ENCODE measurements at regions not wholly inside any gene's neighbourhood (a gene's known extent, or its start where the extent isn't known, plus 50 kb on each side); places are given as distances from the start of the nearest gene placed in this dataset.

DNA sequence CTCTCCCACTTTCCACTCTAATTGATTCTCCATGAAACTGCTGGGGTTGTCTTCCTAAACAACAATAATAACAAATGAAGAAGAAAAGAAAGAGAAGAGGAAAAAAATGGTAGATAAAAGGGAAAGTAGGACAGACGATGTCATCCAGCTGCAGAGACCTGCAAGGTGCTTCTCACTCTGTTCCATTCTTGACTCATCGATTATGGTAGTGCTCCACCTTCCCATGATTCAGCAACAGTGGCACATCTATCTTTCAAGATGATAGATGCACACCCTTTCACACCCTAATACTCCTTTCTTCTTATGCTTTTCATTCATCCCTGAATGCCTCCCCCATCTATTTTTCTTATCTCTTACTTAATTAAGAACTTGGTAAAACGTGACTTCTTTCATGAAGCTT lies 610.2 kb downstream of the NR4A2 start:
- Histone ChIP-seq H4K91ac (ENCODE audit: insufficient read length, low read depth, low read length) (no peak overlapping the region), H3K79me2 (ENCODE audit: insufficient read depth, low read length) (no peaks in the 10 kb centered on the region), H3K18ac (ENCODE audit: insufficient read length, low read depth, low read length) (no peak overlapping the region), H2BK15ac (ENCODE audit: low read depth, low read length) (no peak overlapping the region), H4K8ac (replicated peaks; ENCODE audit: insufficient read length, low read depth, low read length) (no peak overlapping the region), H2AFZ (ENCODE audit: low read length) (no peak overlapping the region), H3K27me3 (ENCODE audit: insufficient read depth, low read length) (no peaks in the 10 kb centered on the region), H3K79me1 (ENCODE audit: insufficient read depth, low read depth, low read length, poor library complexity, severe bottlenecking) (no peaks in the 10 kb centered on the region), H3K14ac (ENCODE audit: insufficient read depth, low read length) (no peak overlapping the region), H3K4ac (ENCODE audit: low read depth, low read length) (no peak overlapping the region), H3K9ac (ENCODE audit: extremely low read depth, insufficient read length, low read length) (no peak overlapping the region), H3K4me2 (ENCODE audit: insufficient read depth, insufficient read length, low read length) (no peak overlapping the region), H3K23me2 (ENCODE audit: insufficient read length, low read depth, low read length, poor library complexity, severe bottlenecking) (no peaks in the 10 kb centered on the region), H3T11ph (ENCODE audit: low read length) (no peak overlapping the region), H2BK5ac (ENCODE audit: insufficient read length, low read length) (no peak overlapping the region), H3K56ac (ENCODE audit: insufficient read length, low read depth, low read length) (no peak overlapping the region), H3K27ac (ENCODE audit: insufficient read length, low read depth, low read length) (no peak overlapping the region), H2BK120ac (ENCODE audit: low read depth, low read length, poor library complexity, severe bottlenecking) (no peak overlapping the region), H4K20me1 (ENCODE audit: control insufficient read depth, insufficient read depth, insufficient read length) (no peaks in the 10 kb centered on the region), H4K5ac (ENCODE audit: insufficient read length, low read depth, low read length) (no peak overlapping the region), H2BK12ac (ENCODE audit: insufficient read length, low read depth, low read length) (no peak overlapping the region), H2BK20ac (ENCODE audit: low read depth, low read length, poor library complexity, severe bottlenecking) (no peak overlapping the region), H3K4me1 (ENCODE audit: insufficient read depth, low read length) (peaks cover 2% of the 10 kb centered on the region; the same call in 1 of the 2 replicates), H3K9me3 (ENCODE audit: control insufficient read depth, low read depth, low read length) (no peaks in the 10 kb centered on the region), H3K23ac (ENCODE audit: insufficient read length, low read depth, low read length) (no peak overlapping the region), H2AK5ac (ENCODE audit: insufficient read length, low read length) (no peak overlapping the region)
- Mint-ChIP-seq H3K4me3 (no peak overlapping the region), H3K9me3 (no peaks in the 10 kb centered on the region), H3K27me3 (ENCODE audit: low read depth) (no peaks in the 10 kb centered on the region), H3K27ac (no peak overlapping the region), H3K4me1 (peaks cover 10% of the 10 kb centered on the region in 2 experiments), H3K36me3 (ENCODE audit: insufficient read depth in 1 of 3, low read depth in 3 of 3) (no peaks in the 10 kb centered on the region; a peak in 1 of 7 replicates)
- WGBS (ENCODE audit: extremely low coverage, insufficient read length, low lambda C conversion rate) = no CpG with 5 or more reads among the region's 3 CpGs
- TF ChIP-seq, protein P1, sequence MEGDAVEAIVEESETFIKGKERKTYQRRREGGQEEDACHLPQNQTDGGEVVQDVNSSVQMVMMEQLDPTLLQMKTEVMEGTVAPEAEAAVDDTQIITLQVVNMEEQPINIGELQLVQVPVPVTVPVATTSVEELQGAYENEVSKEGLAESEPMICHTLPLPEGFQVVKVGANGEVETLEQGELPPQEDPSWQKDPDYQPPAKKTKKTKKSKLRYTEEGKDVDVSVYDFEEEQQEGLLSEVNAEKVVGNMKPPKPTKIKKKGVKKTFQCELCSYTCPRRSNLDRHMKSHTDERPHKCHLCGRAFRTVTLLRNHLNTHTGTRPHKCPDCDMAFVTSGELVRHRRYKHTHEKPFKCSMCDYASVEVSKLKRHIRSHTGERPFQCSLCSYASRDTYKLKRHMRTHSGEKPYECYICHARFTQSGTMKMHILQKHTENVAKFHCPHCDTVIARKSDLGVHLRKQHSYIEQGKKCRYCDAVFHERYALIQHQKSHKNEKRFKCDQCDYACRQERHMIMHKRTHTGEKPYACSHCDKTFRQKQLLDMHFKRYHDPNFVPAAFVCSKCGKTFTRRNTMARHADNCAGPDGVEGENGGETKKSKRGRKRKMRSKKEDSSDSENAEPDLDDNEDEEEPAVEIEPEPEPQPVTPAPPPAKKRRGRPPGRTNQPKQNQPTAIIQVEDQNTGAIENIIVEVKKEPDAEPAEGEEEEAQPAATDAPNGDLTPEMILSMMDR (conservative IDR thresholded peaks at IDR 0.05) = no peak
- DNase-seq = no peak

All from H9 (cell line).